OCI-LY7 (cell line): ENCODE measurements at regions not wholly inside any gene's neighbourhood (a gene's known extent, or its start where the extent isn't known, plus 50 kb on each side); places are given as distances from the start of the nearest gene placed in this dataset.

Source experiments
- EZH2phosphoT487 ChIP-seq: fragments of 200-600 bp; sonication (generic); IDR thresholded peaks from 2 replicates; pipeline ENCODE4 v1.6.1; 2018; ENCODE audit warnings: low read depth, borderline replicate concordance, mild to moderate bottlenecking, mixed run types, antibody characterized with exemption, low read length, moderate library complexity, mixed read lengths
- TF ChIP-seq, protein P1 (sequence below): fragments of 200-600 bp; sonication (generic); conservative IDR thresholded peaks from 2 replicates; pipeline ENCODE4 v1.5.1; 2014; ENCODE audit warnings: mild to moderate bottlenecking, antibody characterized with exemption, low read length, moderate library complexity, mixed read lengths

DNA sequence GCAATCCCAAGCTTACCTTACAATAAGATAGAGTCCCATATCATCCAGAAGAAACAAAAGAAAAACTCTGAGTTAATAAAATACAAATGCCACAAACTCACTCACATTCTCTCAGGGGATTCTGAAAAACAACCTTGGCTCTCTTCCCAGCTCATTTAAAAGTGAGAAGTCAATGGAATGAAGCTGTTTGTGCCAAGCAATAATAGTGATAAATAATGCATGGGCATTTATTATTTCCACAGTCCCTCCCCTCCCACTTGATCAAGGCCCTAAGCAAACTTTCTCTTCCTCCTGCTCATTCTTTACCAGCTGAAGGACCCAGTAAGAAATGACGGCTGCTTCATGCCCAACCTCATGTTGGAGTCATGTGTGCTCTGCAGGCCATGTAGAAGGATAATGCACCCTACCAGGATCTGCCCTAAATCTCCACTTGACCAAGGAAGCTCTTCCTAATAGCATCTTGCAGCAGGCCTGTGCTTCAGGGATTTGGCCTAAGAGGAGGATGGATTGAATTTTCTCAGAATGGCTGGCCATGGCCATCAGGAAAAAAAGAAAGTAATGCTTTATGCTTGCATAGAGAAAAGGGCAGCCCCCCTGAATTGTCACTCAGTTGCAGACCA is 451.3 kb downstream of the GPAM start:
- TF ChIP-seq, protein P1, sequence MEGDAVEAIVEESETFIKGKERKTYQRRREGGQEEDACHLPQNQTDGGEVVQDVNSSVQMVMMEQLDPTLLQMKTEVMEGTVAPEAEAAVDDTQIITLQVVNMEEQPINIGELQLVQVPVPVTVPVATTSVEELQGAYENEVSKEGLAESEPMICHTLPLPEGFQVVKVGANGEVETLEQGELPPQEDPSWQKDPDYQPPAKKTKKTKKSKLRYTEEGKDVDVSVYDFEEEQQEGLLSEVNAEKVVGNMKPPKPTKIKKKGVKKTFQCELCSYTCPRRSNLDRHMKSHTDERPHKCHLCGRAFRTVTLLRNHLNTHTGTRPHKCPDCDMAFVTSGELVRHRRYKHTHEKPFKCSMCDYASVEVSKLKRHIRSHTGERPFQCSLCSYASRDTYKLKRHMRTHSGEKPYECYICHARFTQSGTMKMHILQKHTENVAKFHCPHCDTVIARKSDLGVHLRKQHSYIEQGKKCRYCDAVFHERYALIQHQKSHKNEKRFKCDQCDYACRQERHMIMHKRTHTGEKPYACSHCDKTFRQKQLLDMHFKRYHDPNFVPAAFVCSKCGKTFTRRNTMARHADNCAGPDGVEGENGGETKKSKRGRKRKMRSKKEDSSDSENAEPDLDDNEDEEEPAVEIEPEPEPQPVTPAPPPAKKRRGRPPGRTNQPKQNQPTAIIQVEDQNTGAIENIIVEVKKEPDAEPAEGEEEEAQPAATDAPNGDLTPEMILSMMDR: no peak
- TF ChIP-seq EZH2phosphoT487: no peak
